ENCODE measurements at regions not wholly inside any gene's neighbourhood (a gene's known extent, or its start where the extent isn't known, plus 50 kb on each side); places are given as distances from the start of the nearest gene placed in this dataset.

GRCh38 chr20:58600756-58601155 lies 50.3 kb upstream of the STX16 start:
- DNase-seq (ENCODE audit: low spot score) = no peak

GRCh38 chr20:58599966-58600365 lies 51.1 kb upstream of the STX16 start:
- no peak for DNase-seq (ENCODE audit: low spot score)

- no peak for DNase-seq (ENCODE audit: low spot score)
Measured at GRCh38 chr20:58598211-58599015, 52.7 kb upstream of the STX16 start.

- DNase-seq (ENCODE audit: low spot score) = no peak
Measured at GRCh38 chr20:58597249-58597891, 53.7 kb upstream of the STX16 start.

GRCh38 chr20:58596750-58597248 lies 54.3 kb upstream of the STX16 start:
- DNase-seq (ENCODE audit: low spot score) = peak; percentile 37

- no peak for DNase-seq (ENCODE audit: low spot score)
Measured at GRCh38 chr20:58596244-58596643, 54.8 kb upstream of the STX16 start.

- DNase-seq (ENCODE audit: low spot score) = no peak
Measured at GRCh38 chr20:58595167-58595566, 55.9 kb upstream of the STX16 start.

GRCh38 chr20:58593880-58594638 lies 57.0 kb upstream of the STX16 start:
- peak; percentile 11 for DNase-seq (ENCODE audit: low spot score)

GRCh38 chr20:58592076-58592695 lies 58.9 kb upstream of the STX16 start:
- no peak for DNase-seq (ENCODE audit: low spot score)

- DNase-seq (ENCODE audit: low spot score) = no peak
Measured at GRCh38 chr20:58590679-58591473, 60.2 kb upstream of the STX16 start.

GRCh38 chr20:58587467-58587866 lies 63.6 kb upstream of the STX16 start:
- no peak for DNase-seq (ENCODE audit: low spot score)

GRCh38 chr20:58586565-58587093 lies 64.5 kb upstream of the STX16 start:
- DNase-seq (ENCODE audit: low spot score) = no peak

- DNase-seq (ENCODE audit: low spot score) = no peak
Measured at GRCh38 chr20:58585753-58586540, 65.1 kb upstream of the STX16 start.

- DNase-seq (ENCODE audit: low spot score) = no peak
Measured at GRCh38 chr20:58584881-58585752, 66.0 kb upstream of the STX16 start.

- DNase-seq (ENCODE audit: low spot score) = no peak
Measured at GRCh38 chr20:58584051-58584824, 66.8 kb upstream of the STX16 start.

- no peak for DNase-seq (ENCODE audit: low spot score)
Measured at GRCh38 chr20:58583586-58583985, 67.5 kb upstream of the STX16 start.

- DNase-seq (ENCODE audit: low spot score) = no peak
Measured at GRCh38 chr20:58583176-58583575, 67.9 kb upstream of the STX16 start.

GRCh38 chr20:58580474-58580835 lies 65.3 kb upstream of the APCDD1L start:
- DNase-seq (ENCODE audit: low spot score) = no peak
